A673 (cell line): ENCODE measurements at regions not wholly inside any gene's neighbourhood (a gene's known extent, or its start where the extent isn't known, plus 50 kb on each side); places are given as distances from the start of the nearest gene placed in this dataset.

Experiments used
- BruUV-seq: library from RNA; stranded (reverse); fragments of 400-500 nt; replicated peaks from 2 replicates; lab custom pipeline; 2021; lab: Mats Ljungman, UMichigan
- CTCF ChIA-PET: fragments of 300-600 bp; sonication (Branson Sonifier 250); formaldehyde crosslinking; loops from one replicate; lab custom pipeline; 2022; ENCODE audit warnings: antibody characterized with exemption; lab: Charles Lee
- POLR2A ChIA-PET: fragments of 300-600 bp; sonication (Branson Sonifier 250); formaldehyde crosslinking; loops from one replicate; lab custom pipeline; 2022; ENCODE audit warnings: antibody characterized with exemption; ENCODE audit not compliant: low non-redundant PET; lab: Charles Lee
- DNase-seq: peaks from one replicate; pipeline ENCODE4 v3.0.0-alpha.2; 2015; ENCODE audit warnings: low spot score
- H3K27ac ChIP-seq: fragments of 200-600 bp; sonication (generic); 2 replicates; pipeline ENCODE4 v1.5.1; 2016; ENCODE audit warnings: mixed run types, low read depth, mild to moderate bottlenecking, mixed read lengths, antibody characterized with exemption, low read length; ENCODE audit not compliant: poor library complexity, severe bottlenecking
- H3K27me3 ChIP-seq: fragments of 200-600 bp; sonication (generic); replicated peaks from 2 replicates; pipeline ENCODE4 v1.6.1; 2017; ENCODE audit warnings: mixed run types, low read depth, mild to moderate bottlenecking, mixed read lengths, antibody characterized with exemption, low read length; ENCODE audit not compliant: insufficient read depth, poor library complexity
- H3K36me3 ChIP-seq: fragments of 200-600 bp; sonication (generic); 2 replicates; pipeline ENCODE4 v1.6.1; 2016; ENCODE audit warnings: mixed run types, mild to moderate bottlenecking, mixed read lengths, antibody characterized with exemption, low read length; ENCODE audit not compliant: insufficient read depth, poor library complexity, severe bottlenecking
- H3K4me1 ChIP-seq: fragments of 200-600 bp; sonication (generic); 2 replicates; pipeline ENCODE4 v1.6.1; 2017; ENCODE audit warnings: mixed run types, mild to moderate bottlenecking, mixed read lengths, antibody characterized with exemption, low read length; ENCODE audit not compliant: insufficient read depth, poor library complexity, severe bottlenecking
- H3K4me3 ChIP-seq: fragments of 200-600 bp; sonication (generic); 2 replicates; pipeline ENCODE4 v1.5.1; 2016; ENCODE audit warnings: low read depth, mixed run types, mild to moderate bottlenecking, mixed read lengths, low read length; ENCODE audit not compliant: poor library complexity, severe bottlenecking
- H3K9me3 ChIP-seq: fragments of 200-600 bp; sonication (generic); 2 replicates; pipeline ENCODE4 v1.6.1; 2016; ENCODE audit warnings: mixed run types, low read depth, mild to moderate bottlenecking, mixed read lengths, antibody characterized with exemption, low read length; ENCODE audit not compliant: poor library complexity, severe bottlenecking
- CTCF ChIP-seq: fragments of 300-800, 200-600 bp; sonication (generic); conservative IDR thresholded peaks from 2 replicates; pipeline ENCODE4 v1.5.1; 2017; ENCODE audit warnings: low read depth, mild to moderate bottlenecking, antibody characterized with exemption, low read length, moderate library complexity, mixed read lengths
- EZH2 ChIP-seq: fragments of 200-600 bp; sonication (generic); IDR thresholded peaks from 2 replicates; pipeline ENCODE4 v1.6.1; 2017; ENCODE audit warnings: borderline replicate concordance, low read depth, mild to moderate bottlenecking, mixed read lengths, antibody characterized with exemption, low read length; ENCODE audit not compliant: poor library complexity, severe bottlenecking
- intact Hi-C: fragments of 100-400 bp; cut with micrococcal nuclease; formaldehyde crosslinking; loops from one replicate; pipeline ENCODE4 v1.10.0; 2022; ENCODE audit not compliant: unreplicated experiment

- no TSS peak for BruUV-seq
- H3K4me3 ChIP-seq, result no peak overlapping the region
- DNase-seq, result no peak
- H3K27me3 ChIP-seq, result no peaks in the 10 kb centered on the region
- CTCF ChIA-PET, result no interaction called here
- no peak overlapping the region for H3K27ac ChIP-seq
- H3K36me3 ChIP-seq, result no peaks in the 10 kb centered on the region
- H3K9me3 ChIP-seq, result no peaks in the 10 kb centered on the region
- POLR2A ChIA-PET, result no interaction called here
- no peaks in the 10 kb centered on the region for H3K4me1 ChIP-seq
- TF ChIP-seq CTCF, result no peak
- TF ChIP-seq EZH2, result no peak
- intact Hi-C loops, result no loop called here
Measured at GRCh38 chr1:229716069-229716468, 90.0 kb downstream of the URB2 start.

- no TSS peak for BruUV-seq
- DNase-seq, result no peak
- H3K4me1 ChIP-seq, result no peaks in the 10 kb centered on the region
- no peak overlapping the region for H3K27ac ChIP-seq
- H3K36me3 ChIP-seq, result no peaks in the 10 kb centered on the region
- no peaks in the 10 kb centered on the region for H3K27me3 ChIP-seq
- no peak overlapping the region for H3K4me3 ChIP-seq
- CTCF ChIA-PET, result no interaction called here
- POLR2A ChIA-PET, result interaction anchor here (0.6 kb wide), 1 partner anchor 711 kb away, joined by 4 read pairs; no protein-coding TSS in a partner anchor
- H3K9me3 ChIP-seq, result no peaks in the 10 kb centered on the region
- intact Hi-C loops, result no loop called here
- TF ChIP-seq CTCF (no peak), EZH2 (no peak)
Measured at GRCh38 chr1:229716704-229717103, 90.7 kb downstream of the URB2 start.

GRCh38 chr1:229717786-229718576, 91.9 kb downstream of the URB2 start:
- ChIA-PET CTCF (no interaction called here), POLR2A (no interaction called here)
- no TSS peak for BruUV-seq
- H3K27me3 ChIP-seq, result no peaks in the 10 kb centered on the region
- no peak overlapping the region for H3K27ac ChIP-seq
- DNase-seq, result no peak
- H3K4me3 ChIP-seq, result no peak overlapping the region
- no peak for TF ChIP-seq CTCF
- TF ChIP-seq EZH2, result no peak
- intact Hi-C loops, result no loop called here
- no peaks in the 10 kb centered on the region for H3K4me1 ChIP-seq
- peaks cover 7% of the 10 kb centered on the region for H3K9me3 ChIP-seq
- H3K36me3 ChIP-seq, result no peaks in the 10 kb centered on the region
